ENCODE measurements at regions not wholly inside any gene's neighbourhood (a gene's known extent, or its start where the extent isn't known, plus 50 kb on each side); places are given as distances from the start of the nearest gene placed in this dataset.

DNA sequence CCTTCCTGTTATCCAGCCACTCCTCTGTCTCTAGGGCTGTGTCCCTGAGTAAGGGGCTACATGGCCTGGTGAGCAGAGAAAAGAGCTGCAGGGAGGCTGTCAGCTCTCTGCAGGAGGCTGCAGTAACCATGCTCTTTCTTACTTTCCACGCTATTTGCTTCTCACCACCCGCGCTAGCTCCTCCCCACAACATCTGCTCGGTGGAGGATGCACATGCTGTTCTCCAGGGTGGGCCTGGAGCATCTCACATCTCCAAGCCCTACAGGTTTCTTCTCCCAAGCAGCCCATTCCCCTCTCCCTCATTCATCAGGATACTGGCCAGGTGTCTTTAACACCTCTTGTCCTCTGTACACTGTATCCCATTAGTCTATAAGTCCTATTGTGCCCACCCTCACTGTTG is 103.8 kb downstream of the IER5 start:
- no peak overlapping the region for H3K4me3 ChIP-seq (replicated peaks in 1 of 3; ENCODE audit: insufficient read depth in 1 of 3, low read depth in 2 of 3, low read length in 3 of 3)
- ATAC-seq = no peak
- intact Hi-C loops (cut with micrococcal nuclease; ENCODE audit: unreplicated experiment) (no loop called here), in situ Hi-C loops (cut with HindIII; ENCODE audit: extremely low pct_ligation_motif_present, low pct_unique_long_range_greater_than_20kb) (no loop called here)
- peaks cover 5% of the 10 kb centered on the region; the same call in 1 of the 2 replicates for H3K4me1 ChIP-seq (ENCODE audit: insufficient read depth, low read length)
- ChIA-PET POLR2A (no interaction called here), CTCF (ENCODE audit: low intra/inter-chr PET ratio, low total read pairs) (interaction anchor here (4.7 kb wide), 1 partner anchor 232 kb away, joined by 74 read pairs; no protein-coding TSS in a partner anchor)
- 30% methylated on average over 4 of the region's 4 CpGs for WGBS (ENCODE audit: low lambda C conversion rate)
- no TSS peak for BruUV-seq (replicated peaks)
- no peak overlapping the region for H3K4me2 ChIP-seq (ENCODE audit: low read depth, low read length)
- H3K9ac ChIP-seq (ENCODE audit: insufficient read depth, low read depth, low read length) = no peak overlapping the region
- TF ChIP-seq POGZ (CRISPR knock-in tag; IDR thresholded peaks at IDR 0.05) = no peak
- TF ChIP-seq CREM (IDR thresholded peaks at IDR 0.05) = no peak
- no peak for TF ChIP-seq CREM (CRISPR knock-in tag; IDR thresholded peaks at IDR 0.05)
- TF ChIP-seq, protein P1, sequence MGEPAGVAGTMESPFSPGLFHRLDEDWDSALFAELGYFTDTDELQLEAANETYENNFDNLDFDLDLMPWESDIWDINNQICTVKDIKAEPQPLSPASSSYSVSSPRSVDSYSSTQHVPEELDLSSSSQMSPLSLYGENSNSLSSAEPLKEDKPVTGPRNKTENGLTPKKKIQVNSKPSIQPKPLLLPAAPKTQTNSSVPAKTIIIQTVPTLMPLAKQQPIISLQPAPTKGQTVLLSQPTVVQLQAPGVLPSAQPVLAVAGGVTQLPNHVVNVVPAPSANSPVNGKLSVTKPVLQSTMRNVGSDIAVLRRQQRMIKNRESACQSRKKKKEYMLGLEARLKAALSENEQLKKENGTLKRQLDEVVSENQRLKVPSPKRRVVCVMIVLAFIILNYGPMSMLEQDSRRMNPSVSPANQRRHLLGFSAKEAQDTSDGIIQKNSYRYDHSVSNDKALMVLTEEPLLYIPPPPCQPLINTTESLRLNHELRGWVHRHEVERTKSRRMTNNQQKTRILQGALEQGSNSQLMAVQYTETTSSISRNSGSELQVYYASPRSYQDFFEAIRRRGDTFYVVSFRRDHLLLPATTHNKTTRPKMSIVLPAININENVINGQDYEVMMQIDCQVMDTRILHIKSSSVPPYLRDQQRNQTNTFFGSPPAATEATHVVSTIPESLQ (CRISPR knock-in tag; conservative IDR thresholded peaks at IDR 0.05) = no peak
- TF ChIP-seq, protein P2, sequence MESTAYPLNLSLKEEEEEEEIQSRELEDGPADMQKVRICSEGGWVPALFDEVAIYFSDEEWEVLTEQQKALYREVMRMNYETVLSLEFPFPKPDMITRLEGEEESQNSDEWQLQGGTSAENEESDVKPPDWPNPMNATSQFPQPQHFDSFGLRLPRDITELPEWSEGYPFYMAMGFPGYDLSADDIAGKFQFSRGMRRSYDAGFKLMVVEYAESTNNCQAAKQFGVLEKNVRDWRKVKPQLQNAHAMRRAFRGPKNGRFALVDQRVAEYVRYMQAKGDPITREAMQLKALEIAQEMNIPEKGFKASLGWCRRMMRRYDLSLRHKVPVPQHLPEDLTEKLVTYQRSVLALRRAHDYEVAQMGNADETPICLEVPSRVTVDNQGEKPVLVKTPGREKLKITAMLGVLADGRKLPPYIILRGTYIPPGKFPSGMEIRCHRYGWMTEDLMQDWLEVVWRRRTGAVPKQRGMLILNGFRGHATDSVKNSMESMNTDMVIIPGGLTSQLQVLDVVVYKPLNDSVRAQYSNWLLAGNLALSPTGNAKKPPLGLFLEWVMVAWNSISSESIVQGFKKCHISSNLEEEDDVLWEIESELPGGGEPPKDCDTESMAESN (CRISPR knock-in tag; conservative IDR thresholded peaks at IDR 0.05) = no peak
- H3K79me2 ChIP-seq (ENCODE audit: insufficient read depth, low read length) = no peaks in the 10 kb centered on the region
- no peak overlapping the region for H3K27ac ChIP-seq (ENCODE audit: extremely low read length, insufficient read depth, low read length)
- FAIRE-seq = no peak
- H4K20me1 ChIP-seq (ENCODE audit: insufficient read depth, low read length) = no peaks in the 10 kb centered on the region
- peaks cover 3 to 18% of the 10 kb centered on the region in 2 experiments; a peak in 2 of 5 replicates for H3K27me3 ChIP-seq (ENCODE audit: control insufficient read depth in 1 of 2, insufficient read depth in 2 of 2, low read length in 2 of 2)
- no peak for DNase-seq (ENCODE audit: low spot score)
- H3K9me3 ChIP-seq (ENCODE audit: low read length) = no peaks in the 10 kb centered on the region
- no peaks in the 10 kb centered on the region for H3K36me3 ChIP-seq (replicated peaks in 1 of 2; ENCODE audit: control insufficient read depth in 1 of 2, insufficient read depth in 2 of 2, low read length in 2 of 2)
- H2AFZ ChIP-seq (ENCODE audit: low read length) = no peak overlapping the region
